IPS-20b (cell line): ENCODE measurements at regions not wholly inside any gene's neighbourhood (a gene's known extent, or its start where the extent isn't known, plus 50 kb on each side); places are given as distances from the start of the nearest gene placed in this dataset.
A peak's percentile ranks its signal among the peaks of the same experiment; 100 is the strongest.

Source experiments
- H3K27ac ChIP-seq: one replicate; pipeline ENCODE4 v1.5.1; 2013; ENCODE audit warnings: low read length
- H3K27me3 ChIP-seq: 2 replicates; pipeline ENCODE4 v1.6.1; 2013; ENCODE audit warnings: mild to moderate bottlenecking, low read length, inconsistent platforms; ENCODE audit not compliant: insufficient read depth
- H3K36me3 ChIP-seq: 2 replicates; pipeline ENCODE4 v1.6.1; 2013; ENCODE audit warnings: low read depth, mild to moderate bottlenecking, inconsistent platforms, low read length, moderate library complexity; ENCODE audit not compliant: insufficient read depth
- H3K4me1 ChIP-seq: 2 replicates; pipeline ENCODE4 v1.6.1; 2013; ENCODE audit warnings: mild to moderate bottlenecking, control low read depth, inconsistent platforms, low read length, moderate library complexity; ENCODE audit not compliant: insufficient read depth
- H3K4me3 ChIP-seq: 2 replicates; pipeline ENCODE4 v1.5.1; 2013; ENCODE audit warnings: mild to moderate bottlenecking, low read length, inconsistent platforms
- H3K9ac ChIP-seq: 2 replicates; pipeline ENCODE4 v1.6.1; 2013; ENCODE audit warnings: low read depth, mild to moderate bottlenecking, inconsistent platforms, low read length, moderate library complexity
- H3K9me3 ChIP-seq: 2 replicates; pipeline ENCODE4 v1.6.1; 2013; ENCODE audit warnings: mild to moderate bottlenecking, low read depth, low read length, inconsistent platforms; ENCODE audit not compliant: insufficient read depth

- no peak overlapping the region for H3K9ac ChIP-seq
- no peaks in the 10 kb centered on the region for H3K4me1 ChIP-seq
These were observed 294.4 kb downstream of the GPAT3 start for GRCh38 chr4:83830138-83830888.

GRCh38 chr4:83828601-83829000, 292.7 kb downstream of the GPAT3 start:
- Histone ChIP-seq H3K4me1 (no peaks in the 10 kb centered on the region), H3K4me3 (no peak overlapping the region), H3K27me3 (no peaks in the 10 kb centered on the region), H3K36me3 (no peaks in the 10 kb centered on the region), H3K27ac (no peak overlapping the region), H3K9me3 (no peaks in the 10 kb centered on the region), H3K9ac (no peak overlapping the region)

More at GRCh38 chr4:83830138-83830888, 294.4 kb downstream of the GPAT3 start:
- H3K27ac ChIP-seq, result no peak overlapping the region
- no peaks in the 10 kb centered on the region for H3K9me3 ChIP-seq
- H3K4me3 ChIP-seq, result no peak overlapping the region
- H3K36me3 ChIP-seq, result no peaks in the 10 kb centered on the region
- no peaks in the 10 kb centered on the region for H3K27me3 ChIP-seq

DNA sequence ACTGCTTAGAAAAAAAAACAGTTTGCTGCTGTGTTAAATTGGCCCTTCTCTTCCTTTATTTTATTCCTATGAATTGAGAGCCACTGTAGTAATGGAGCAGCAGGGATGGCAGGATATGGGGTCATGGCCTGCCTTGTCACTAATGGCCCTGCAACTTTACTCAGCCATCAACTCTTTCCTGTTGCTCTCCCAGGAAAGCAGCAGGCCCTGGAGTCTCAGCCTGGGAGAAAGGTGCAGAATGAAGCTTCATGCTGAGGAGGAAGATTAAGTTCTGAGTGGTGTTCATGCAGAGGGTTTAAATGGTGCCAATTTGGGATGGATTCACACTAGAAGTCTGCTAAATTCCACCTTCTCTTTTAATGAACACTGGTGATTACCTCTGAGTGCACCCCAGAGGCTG, 285.6 kb downstream of the GPAT3 start:
- H3K4me3 ChIP-seq, result no peak overlapping the region
- H3K27me3 ChIP-seq, result no peaks in the 10 kb centered on the region
- no peaks in the 10 kb centered on the region for H3K36me3 ChIP-seq
- no peaks in the 10 kb centered on the region for H3K4me1 ChIP-seq
- no peaks in the 10 kb centered on the region; the same call in 1 of the 2 replicates for H3K9me3 ChIP-seq
- H3K27ac ChIP-seq, result no peak overlapping the region
- no peak overlapping the region for H3K9ac ChIP-seq

- Histone ChIP-seq H3K9me3 (no peaks in the 10 kb centered on the region; the same call in 1 of the 2 replicates), H3K27me3 (no peaks in the 10 kb centered on the region), H3K4me1 (no peaks in the 10 kb centered on the region), H3K36me3 (no peaks in the 10 kb centered on the region), H3K27ac (no peak overlapping the region), H3K9ac (no peak overlapping the region), H3K4me3 (no peak overlapping the region)
These were observed 283.7 kb downstream of the GPAT3 start for GRCh38 chr4:83819582-83819981.

DNA sequence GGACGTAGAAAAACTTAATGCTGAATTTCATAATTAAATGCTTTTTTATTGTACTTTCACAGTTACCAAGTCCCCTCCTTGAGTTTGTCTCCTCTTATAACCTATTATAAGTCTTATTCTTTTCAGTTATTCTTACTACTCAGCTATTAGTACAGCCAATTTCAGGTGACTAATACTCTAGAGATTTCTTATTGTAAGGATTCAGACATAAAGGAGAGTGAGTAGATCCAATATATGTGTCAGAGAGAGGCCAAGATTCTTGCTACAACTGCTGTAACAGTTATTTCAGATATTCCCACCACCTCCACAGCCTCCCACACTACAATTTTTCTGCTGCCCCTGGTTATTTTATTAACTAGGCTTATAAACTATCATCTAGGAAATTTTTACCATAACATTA, 274.5 kb downstream of the GPAT3 start:
- Histone ChIP-seq H3K27ac (no peak overlapping the region), H3K4me1 (no peaks in the 10 kb centered on the region), H3K9me3 (no peaks in the 10 kb centered on the region), H3K27me3 (no peaks in the 10 kb centered on the region), H3K9ac (no peak overlapping the region), H3K36me3 (no peaks in the 10 kb centered on the region), H3K4me3 (no peak overlapping the region)

GRCh38 chr4:83809581-83809980, 273.7 kb downstream of the GPAT3 start:
- no peaks in the 10 kb centered on the region for H3K9me3 ChIP-seq
- H3K4me3 ChIP-seq, result no peak overlapping the region
- H3K27me3 ChIP-seq, result no peaks in the 10 kb centered on the region
- no peak overlapping the region for H3K9ac ChIP-seq
- no peak overlapping the region for H3K27ac ChIP-seq
- no peaks in the 10 kb centered on the region for H3K36me3 ChIP-seq
- no peaks in the 10 kb centered on the region for H3K4me1 ChIP-seq

GRCh38 chr4:83793481-83793880, 257.6 kb downstream of the GPAT3 start:
- no peaks in the 10 kb centered on the region; the same call in 1 of the 2 replicates for H3K27me3 ChIP-seq
- no peaks in the 10 kb centered on the region for H3K9me3 ChIP-seq
- H3K4me3 ChIP-seq, result no peak overlapping the region
- no peaks in the 10 kb centered on the region for H3K36me3 ChIP-seq
- H3K27ac ChIP-seq, result no peak overlapping the region
- H3K9ac ChIP-seq, result no peak overlapping the region
- no peaks in the 10 kb centered on the region for H3K4me1 ChIP-seq

DNA sequence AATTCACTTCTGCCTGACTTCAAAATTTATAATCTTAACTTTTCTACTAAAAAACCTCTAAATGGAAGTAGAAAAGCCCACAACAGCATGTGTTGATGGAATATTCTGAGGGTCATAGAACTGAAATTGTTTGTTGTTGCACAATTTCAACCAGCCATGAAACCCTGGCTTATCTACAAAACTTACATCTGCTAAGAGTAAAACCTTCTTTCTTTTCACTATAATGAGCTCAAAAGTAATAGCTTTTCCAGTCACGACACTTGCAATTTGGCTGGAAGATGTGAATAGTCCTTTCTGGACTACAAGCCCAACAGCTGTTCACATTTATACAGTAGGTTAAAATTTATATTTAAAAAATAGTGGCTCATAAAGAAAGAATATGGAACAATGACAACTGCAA, 250.0 kb downstream of the GPAT3 start:
- H3K4me1 ChIP-seq, result peaks cover 8% of the 10 kb centered on the region
- H3K4me3 ChIP-seq, result no peak overlapping the region
- no peaks in the 10 kb centered on the region for H3K9me3 ChIP-seq
- no peak overlapping the region for H3K9ac ChIP-seq
- H3K27ac ChIP-seq, result no peak overlapping the region
- H3K27me3 ChIP-seq, result no peaks in the 10 kb centered on the region
- H3K36me3 ChIP-seq, result no peaks in the 10 kb centered on the region

DNA sequence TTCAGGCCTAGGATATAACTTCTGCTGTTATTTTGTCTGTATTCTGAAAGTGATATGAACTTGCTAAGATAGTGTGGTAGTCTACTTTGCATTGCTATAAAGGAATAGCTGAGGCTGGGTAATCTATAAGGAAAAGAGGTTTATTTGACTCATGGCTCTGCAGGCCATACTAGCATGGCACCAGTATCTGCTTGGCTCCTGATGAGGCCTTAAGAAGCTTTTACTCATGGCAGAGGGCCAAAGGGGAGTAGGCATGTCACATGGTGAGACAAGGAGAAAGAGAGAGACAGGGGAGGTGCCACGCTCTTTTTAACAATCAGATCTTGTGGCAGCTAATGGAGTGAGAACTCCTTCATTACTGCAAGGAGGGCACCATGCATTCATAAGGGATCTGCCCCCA, 247.3 kb downstream of the GPAT3 start:
- Histone ChIP-seq H3K36me3 (no peaks in the 10 kb centered on the region), H3K4me3 (no peak overlapping the region), H3K4me1 (peaks cover 26% of the 10 kb centered on the region), H3K27ac (no peak overlapping the region), H3K9me3 (no peaks in the 10 kb centered on the region), H3K9ac (no peak overlapping the region), H3K27me3 (no peaks in the 10 kb centered on the region)

DNA sequence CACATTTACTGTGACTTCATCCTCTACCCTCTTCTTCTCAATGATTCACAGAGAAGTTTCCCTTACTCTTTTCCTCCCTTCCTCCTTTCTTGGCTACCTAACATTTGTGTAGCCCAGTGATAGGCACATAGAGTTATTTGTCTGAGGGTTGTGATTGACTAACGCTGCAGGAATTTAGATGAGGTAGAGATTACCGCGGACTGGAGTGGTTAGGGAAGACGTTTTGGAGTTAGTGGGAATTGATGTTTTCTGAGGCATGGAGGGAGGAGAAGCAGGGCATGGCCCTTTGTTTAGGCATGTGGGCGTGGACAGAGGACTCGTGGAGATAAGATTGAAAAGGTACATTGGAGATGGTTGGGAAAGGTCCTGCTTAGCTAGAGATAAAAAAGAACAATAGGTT, 246.7 kb downstream of the GPAT3 start:
- no peaks in the 10 kb centered on the region for H3K36me3 ChIP-seq
- H3K9me3 ChIP-seq, result no peaks in the 10 kb centered on the region
- no peak overlapping the region for H3K27ac ChIP-seq
- peaks cover 26% of the 10 kb centered on the region for H3K4me1 ChIP-seq
- H3K27me3 ChIP-seq, result no peaks in the 10 kb centered on the region
- no peak overlapping the region for H3K9ac ChIP-seq
- no peak overlapping the region for H3K4me3 ChIP-seq

DNA sequence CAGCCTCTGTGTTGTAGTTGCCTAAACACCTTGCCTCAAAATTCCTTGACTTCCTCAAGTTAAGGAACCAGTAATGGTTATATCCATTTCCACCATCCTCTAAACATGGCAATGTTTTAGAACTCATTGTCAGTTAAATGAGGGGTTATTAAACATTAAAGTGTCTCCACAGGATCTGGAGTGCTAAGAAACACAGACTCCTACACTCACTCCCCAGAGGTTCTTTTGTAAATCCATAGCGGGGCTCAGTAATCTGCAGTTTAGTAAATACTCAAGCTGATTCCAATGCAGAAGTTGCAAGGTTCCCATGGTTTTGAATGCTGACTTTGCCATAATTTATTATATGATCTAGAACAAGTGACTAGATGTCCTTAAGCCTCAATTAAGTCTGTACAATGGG, 245.5 kb downstream of the GPAT3 start:
- Histone ChIP-seq H3K9ac (no peak overlapping the region), H3K4me1 (peaks cover 26% of the 10 kb centered on the region), H3K9me3 (no peaks in the 10 kb centered on the region; the same call in 1 of the 2 replicates), H3K36me3 (no peaks in the 10 kb centered on the region), H3K27ac (no peak overlapping the region), H3K27me3 (no peaks in the 10 kb centered on the region), H3K4me3 (peak overlapping the region; percentile 14; the same call in 1 of the 2 replicates)

- Histone ChIP-seq H3K27me3 (no peaks in the 10 kb centered on the region), H3K36me3 (no peaks in the 10 kb centered on the region), H3K9me3 (no peaks in the 10 kb centered on the region; the same call in 1 of the 2 replicates), H3K4me3 (no peak overlapping the region), H3K27ac (no peak overlapping the region), H3K9ac (no peak overlapping the region), H3K4me1 (peaks cover 26% of the 10 kb centered on the region)
These were observed 244.3 kb downstream of the GPAT3 start for GRCh38 chr4:83780053-83780733.
